ENCODE measurements at regions not wholly inside any gene's neighbourhood (a gene's known extent, or its start where the extent isn't known, plus 50 kb on each side); places are given as distances from the start of the nearest gene placed in this dataset.

DNA sequence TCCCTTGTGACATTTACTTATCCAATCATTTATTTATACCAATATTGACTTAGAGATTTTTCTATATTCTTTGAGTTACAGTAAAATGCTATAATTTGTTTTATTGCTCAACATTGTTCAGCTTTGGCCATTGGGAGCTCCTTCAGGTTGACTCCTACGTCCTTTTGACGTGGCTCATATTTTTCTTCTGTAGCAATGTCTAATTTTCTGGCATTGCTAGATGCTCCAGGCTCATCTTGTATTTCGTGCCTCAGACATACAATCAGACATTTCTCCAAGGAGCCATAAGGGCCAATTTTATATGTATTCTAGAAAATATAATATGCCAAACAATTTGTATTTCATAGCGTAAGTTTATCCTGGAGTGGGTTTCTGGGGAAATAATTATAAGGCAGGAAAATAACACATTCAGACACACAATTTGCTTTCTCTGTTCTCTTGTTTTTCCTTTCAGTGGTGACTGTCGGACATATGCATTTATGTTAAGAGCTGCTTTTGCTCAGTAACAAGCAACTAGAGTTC is 355.1 kb upstream of the MON1B start:
- TF ChIP-seq, protein P1, sequence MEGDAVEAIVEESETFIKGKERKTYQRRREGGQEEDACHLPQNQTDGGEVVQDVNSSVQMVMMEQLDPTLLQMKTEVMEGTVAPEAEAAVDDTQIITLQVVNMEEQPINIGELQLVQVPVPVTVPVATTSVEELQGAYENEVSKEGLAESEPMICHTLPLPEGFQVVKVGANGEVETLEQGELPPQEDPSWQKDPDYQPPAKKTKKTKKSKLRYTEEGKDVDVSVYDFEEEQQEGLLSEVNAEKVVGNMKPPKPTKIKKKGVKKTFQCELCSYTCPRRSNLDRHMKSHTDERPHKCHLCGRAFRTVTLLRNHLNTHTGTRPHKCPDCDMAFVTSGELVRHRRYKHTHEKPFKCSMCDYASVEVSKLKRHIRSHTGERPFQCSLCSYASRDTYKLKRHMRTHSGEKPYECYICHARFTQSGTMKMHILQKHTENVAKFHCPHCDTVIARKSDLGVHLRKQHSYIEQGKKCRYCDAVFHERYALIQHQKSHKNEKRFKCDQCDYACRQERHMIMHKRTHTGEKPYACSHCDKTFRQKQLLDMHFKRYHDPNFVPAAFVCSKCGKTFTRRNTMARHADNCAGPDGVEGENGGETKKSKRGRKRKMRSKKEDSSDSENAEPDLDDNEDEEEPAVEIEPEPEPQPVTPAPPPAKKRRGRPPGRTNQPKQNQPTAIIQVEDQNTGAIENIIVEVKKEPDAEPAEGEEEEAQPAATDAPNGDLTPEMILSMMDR (IDR thresholded peaks at IDR 0.05; ENCODE audit: insufficient read depth, low read depth, low read length): no peak
- no peak for TF ChIP-seq EZH2 (IDR thresholded peaks at IDR 0.05; ENCODE audit: insufficient read depth, low read length)

Data from astrocyte (in vitro differentiated cells and primary cell).